ENCODE measurements at regions not wholly inside any gene's neighbourhood (a gene's known extent, or its start where the extent isn't known, plus 50 kb on each side); places are given as distances from the start of the nearest gene placed in this dataset.

DNA sequence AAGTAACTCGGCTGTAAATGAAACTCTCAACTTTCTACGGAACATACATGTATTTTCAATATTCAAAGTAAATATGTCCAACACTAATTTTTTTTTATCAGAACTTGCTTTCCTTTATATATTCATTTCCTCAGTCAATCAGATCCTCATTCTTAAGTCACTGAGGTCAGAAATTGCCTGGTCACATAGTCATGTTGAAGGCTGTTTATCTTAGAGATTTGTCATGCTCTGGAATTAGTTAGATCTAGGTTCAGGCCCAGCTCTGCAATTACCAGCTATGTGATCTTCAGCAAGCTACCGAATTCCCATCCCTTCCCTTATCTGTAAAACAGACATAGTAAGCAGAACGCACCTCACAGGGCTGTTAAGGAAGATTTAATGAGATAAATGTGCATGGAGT lies 228.8 kb downstream of the SPCS3 start:
- no peak overlapping the region for H4K8ac ChIP-seq (replicated peaks; ENCODE audit: insufficient read length, low read depth, low read length)
- no peaks in the 10 kb centered on the region for H3K23me2 ChIP-seq (ENCODE audit: insufficient read length, low read depth, low read length, poor library complexity, severe bottlenecking)
- H3K79me1 ChIP-seq (ENCODE audit: insufficient read depth, low read depth, low read length, poor library complexity, severe bottlenecking): no peaks in the 10 kb centered on the region
- no peaks in the 10 kb centered on the region for H4K20me1 ChIP-seq (ENCODE audit: control insufficient read depth, insufficient read depth, insufficient read length)
- H3K9ac ChIP-seq (ENCODE audit: extremely low read depth, insufficient read length, low read length): no peak overlapping the region
- H2AK5ac ChIP-seq (ENCODE audit: insufficient read length, low read length): no peak overlapping the region
- no peak overlapping the region for H3K18ac ChIP-seq (ENCODE audit: insufficient read length, low read depth, low read length)
- H2AFZ ChIP-seq (ENCODE audit: low read length): no peak overlapping the region
- H3K14ac ChIP-seq (ENCODE audit: insufficient read depth, low read length): no peak overlapping the region
- no peak overlapping the region for H3T11ph ChIP-seq (ENCODE audit: low read length)
- Mint-ChIP-seq H3K36me3 (ENCODE audit: insufficient read depth in 1 of 3, low read depth in 3 of 3) (no peaks in the 10 kb centered on the region), H3K4me1 (no peaks in the 10 kb centered on the region), H3K9me3 (no peaks in the 10 kb centered on the region; a peak in 1 of 5 replicates), H3K4me3 (no peak overlapping the region), H3K27me3 (ENCODE audit: low read depth) (no peaks in the 10 kb centered on the region), H3K27ac (no peak overlapping the region)
- TF ChIP-seq CTCF (conservative IDR thresholded peaks at IDR 0.05): no peak
- no peak overlapping the region for H3K23ac ChIP-seq (ENCODE audit: insufficient read length, low read depth, low read length)
- H3K79me2 ChIP-seq (ENCODE audit: insufficient read depth, low read length): no peaks in the 10 kb centered on the region
- no peak overlapping the region for H4K91ac ChIP-seq (ENCODE audit: insufficient read length, low read depth, low read length)
- no peak overlapping the region for H4K5ac ChIP-seq (ENCODE audit: insufficient read length, low read depth, low read length)
- no CpG with 5 or more reads among the region's 4 CpGs for WGBS (ENCODE audit: extremely low coverage, insufficient read length, low lambda C conversion rate)
- H3K9me3 ChIP-seq (ENCODE audit: control insufficient read depth, low read depth, low read length): no peaks in the 10 kb centered on the region
- H2BK5ac ChIP-seq (ENCODE audit: insufficient read length, low read length): no peak overlapping the region
- no peak overlapping the region for H3K4ac ChIP-seq (ENCODE audit: low read depth, low read length)
- no peak overlapping the region for H2BK12ac ChIP-seq (ENCODE audit: insufficient read length, low read depth, low read length)
- no peak overlapping the region for H3K56ac ChIP-seq (ENCODE audit: insufficient read length, low read depth, low read length)
- no peaks in the 10 kb centered on the region for H3K27me3 ChIP-seq (ENCODE audit: insufficient read depth, low read length)
- no peaks in the 10 kb centered on the region for H3K4me1 ChIP-seq (ENCODE audit: insufficient read depth, low read length)
- no peak overlapping the region for H2BK15ac ChIP-seq (ENCODE audit: low read depth, low read length)
- no peak overlapping the region for H3K27ac ChIP-seq (ENCODE audit: insufficient read length, low read depth, low read length)
- no peak overlapping the region for H3K4me2 ChIP-seq (ENCODE audit: insufficient read depth, insufficient read length, low read length)
- DNase-seq: no peak
- H2BK20ac ChIP-seq (ENCODE audit: low read depth, low read length, poor library complexity, severe bottlenecking): no peak overlapping the region
- no peak overlapping the region for H2BK120ac ChIP-seq (ENCODE audit: low read depth, low read length, poor library complexity, severe bottlenecking)
